CD4-positive, alpha-beta memory T cell (primary cell): ENCODE measurements at regions not wholly inside any gene's neighbourhood (a gene's known extent, or its start where the extent isn't known, plus 50 kb on each side); places are given as distances from the start of the nearest gene placed in this dataset.

Experiments
- CTCF ChIA-PET: fragments of 350-600 bp; sonication (Branson Sonifier 250); formaldehyde crosslinking; loops from one replicate; lab custom pipeline; 2021; ENCODE audit warnings: inconsistent platforms; ENCODE audit not compliant: partially characterized antibody; lab: Charles Lee
- POLR2A ChIA-PET: fragments of 350-600 bp; sonication (Branson Sonifier 250); formaldehyde crosslinking; loops from one replicate; lab custom pipeline; 2021; ENCODE audit not compliant: partially characterized antibody; lab: Charles Lee
- DNase-seq, 5 donors: peaks; one replicate each; pipeline versions ENCODE4 v3.0.0 to v3.0.0-alpha.2; 2020 to 2022; ENCODE audit warnings: mixed read lengths in 1 of 5
- H3K27ac ChIP-seq: one replicate; pipeline ENCODE4 v1.7.0; 2013; ENCODE audit warnings: low read depth, low read length
- H3K27me3 ChIP-seq: 2 replicates; pipeline ENCODE4 v1.7.0; 2013; ENCODE audit warnings: mild to moderate bottlenecking, low read length, moderate library complexity; ENCODE audit not compliant: insufficient read depth
- H3K36me3 ChIP-seq: 2 replicates; pipeline ENCODE4 v1.7.0; 2013; ENCODE audit warnings: mild to moderate bottlenecking, low read length, moderate library complexity; ENCODE audit not compliant: insufficient read depth
- H3K4me1 ChIP-seq: 2 replicates; pipeline ENCODE4 v1.7.0; 2013; ENCODE audit warnings: mild to moderate bottlenecking, low read length, moderate library complexity; ENCODE audit not compliant: insufficient read depth
- H3K4me3 ChIP-seq, 2 donors: one replicate each; pipeline ENCODE4 v1.7.0; 2013; ENCODE audit warnings: low read length in 2 of 2, mild to moderate bottlenecking in 1 of 2
- H3K9me3 ChIP-seq, 2 donors: one replicate each; pipeline ENCODE4 v1.7.0; 2013; ENCODE audit warnings: low read length in 2 of 2, control low read depth in 1 of 2; ENCODE audit not compliant: control insufficient read depth in 1 of 2
- H3K27ac Mint-ChIP-seq, 7 donors: one replicate each; pipeline ENCODE4 v1.8.0; 2020 to 2021; ENCODE audit warnings: mixed read lengths in 7 of 7, mild to moderate bottlenecking in 6 of 7, inconsistent platforms in 3 of 7, moderate library complexity in 3 of 7
- H3K27me3 Mint-ChIP-seq, 2 donors: one replicate each; pipeline ENCODE4 v1.8.0; 2020 to 2021; ENCODE audit warnings: mixed read lengths in 2 of 2
- H3K36me3 Mint-ChIP-seq, 2 donors: one replicate each; pipeline ENCODE4 v1.8.0; 2020 to 2021; ENCODE audit warnings: mixed read lengths in 2 of 2, inconsistent platforms in 1 of 2, mild to moderate bottlenecking in 1 of 2
- H3K4me1 Mint-ChIP-seq, 4 donors: one replicate each; pipeline ENCODE4 v1.8.0; 2020 to 2021; ENCODE audit warnings: mixed read lengths in 4 of 4, mild to moderate bottlenecking in 1 of 4
- H3K4me3 Mint-ChIP-seq, 8 donors: one replicate each; pipeline ENCODE4 v1.8.0; 2020 to 2021; ENCODE audit warnings: mixed read lengths in 8 of 8, mild to moderate bottlenecking in 7 of 8, moderate library complexity in 6 of 8, inconsistent platforms in 3 of 8
- H3K9me3 Mint-ChIP-seq, 8 donors: one replicate each; pipeline ENCODE4 v1.8.0; 2020 to 2021; ENCODE audit warnings: mixed read lengths in 8 of 8, mild to moderate bottlenecking in 5 of 8, inconsistent platforms in 3 of 8, moderate library complexity in 1 of 8
- intact Hi-C: fragments of 100-400 bp; cut with micrococcal nuclease; formaldehyde crosslinking; loops from one replicate; pipeline ENCODE4 v1.15.1; 2023

DNA sequence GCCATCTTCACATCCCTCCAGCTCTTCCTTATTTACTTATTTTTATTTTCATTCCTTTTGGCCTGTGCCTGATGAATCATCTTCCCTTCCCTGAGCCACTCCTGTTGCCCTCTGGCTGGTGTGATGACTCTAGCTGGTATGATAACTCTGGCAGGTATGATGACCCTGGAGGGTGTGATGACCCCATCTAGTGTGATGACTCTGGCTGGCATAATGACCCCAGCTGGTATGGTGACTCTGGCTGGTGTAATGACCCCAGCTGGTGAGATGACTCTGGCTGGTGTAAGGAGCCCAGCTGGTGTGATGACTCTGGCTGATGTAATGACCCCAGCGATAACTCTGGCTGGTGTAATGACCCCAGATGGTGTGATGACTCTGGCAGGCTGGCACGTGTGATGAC lies 426.8 kb downstream of the QKI start:
- Mint-ChIP-seq H3K4me1 (no peaks in the 10 kb centered on the region), H3K27me3 (peaks cover 0 to 2% of the 10 kb centered on the region in 2 donors), H3K36me3 (no peaks in the 10 kb centered on the region), H3K4me3 (no peak overlapping the region), H3K27ac (no peak overlapping the region), H3K9me3 (peaks cover 0 to 26% (median 10%) of the 10 kb centered on the region in 8 donors)
- Histone ChIP-seq H3K27me3 (no peaks in the 10 kb centered on the region), H3K4me1 (no peaks in the 10 kb centered on the region), H3K27ac (no peak overlapping the region), H3K9me3 (no peaks in the 10 kb centered on the region), H3K4me3 (no peak overlapping the region), H3K36me3 (no peaks in the 10 kb centered on the region)
- CTCF ChIA-PET, result no interaction called here
- intact Hi-C loops, result no loop called here
- POLR2A ChIA-PET, result no interaction called here
- DNase-seq, result no peak

DNA sequence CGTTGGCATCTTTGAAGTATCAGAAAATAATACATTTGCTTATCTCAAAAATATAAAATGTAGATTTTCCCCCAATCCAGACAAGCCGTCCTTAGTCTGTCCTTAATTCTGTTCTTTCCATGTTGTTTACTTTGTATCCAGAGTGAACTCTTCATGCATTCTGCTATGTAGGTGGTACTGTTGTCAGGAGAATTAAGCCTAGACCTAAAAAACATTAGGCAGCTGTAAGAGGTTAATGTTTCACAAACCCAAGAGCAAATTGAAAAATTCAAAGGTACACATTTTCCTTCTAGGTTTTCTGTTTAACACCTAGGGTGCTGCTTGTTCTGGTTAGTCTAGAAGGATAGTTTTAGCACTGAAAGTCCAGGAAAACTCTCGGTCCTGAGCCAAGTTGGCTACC lies 426.4 kb downstream of the QKI start:
- Mint-ChIP-seq H3K27me3 (peaks cover 0 to 2% of the 10 kb centered on the region in 2 donors), H3K27ac (no peak overlapping the region), H3K36me3 (no peaks in the 10 kb centered on the region), H3K4me3 (no peak overlapping the region), H3K9me3 (peaks cover 0 to 26% (median 10%) of the 10 kb centered on the region in 8 donors), H3K4me1 (no peaks in the 10 kb centered on the region)
- no peaks in the 10 kb centered on the region for H3K36me3 ChIP-seq
- DNase-seq, result no peak
- no peak overlapping the region for H3K4me3 ChIP-seq
- intact Hi-C loops, result no loop called here
- H3K9me3 ChIP-seq, result no peaks in the 10 kb centered on the region
- CTCF ChIA-PET, result no interaction called here
- H3K27me3 ChIP-seq, result no peaks in the 10 kb centered on the region
- H3K27ac ChIP-seq, result no peak overlapping the region
- H3K4me1 ChIP-seq, result no peaks in the 10 kb centered on the region
- POLR2A ChIA-PET, result no interaction called here

DNA sequence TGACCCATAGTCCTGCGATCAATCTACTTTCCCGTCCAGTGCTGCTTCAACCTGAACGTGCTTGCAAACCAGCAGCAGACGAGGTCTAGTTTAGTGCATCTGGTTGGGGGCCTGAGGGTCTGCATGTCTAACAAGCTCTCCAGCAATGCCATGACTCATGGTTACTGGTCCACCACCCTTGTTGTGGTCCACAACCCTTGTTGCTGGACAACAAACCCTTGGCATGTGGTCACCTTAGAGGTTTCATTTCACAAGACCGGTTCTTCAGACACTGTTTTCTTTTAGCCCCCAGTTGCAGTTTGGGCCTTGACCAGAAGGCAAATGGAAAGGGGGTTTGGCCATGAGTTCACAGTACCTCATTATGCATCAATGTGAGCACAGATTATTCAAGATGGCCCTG lies 424.8 kb downstream of the QKI start:
- no peak overlapping the region for H3K27ac ChIP-seq
- no peaks in the 10 kb centered on the region for H3K4me1 ChIP-seq
- H3K36me3 ChIP-seq, result no peaks in the 10 kb centered on the region
- no peak overlapping the region for H3K4me3 Mint-ChIP-seq
- DNase-seq, result no peak
- POLR2A ChIA-PET, result no interaction called here
- H3K27ac Mint-ChIP-seq, result no peak overlapping the region
- no peaks in the 10 kb centered on the region for H3K27me3 ChIP-seq
- CTCF ChIA-PET, result no interaction called here
- peaks cover 2 to 3% of the 10 kb centered on the region in 2 donors for H3K27me3 Mint-ChIP-seq
- H3K4me1 Mint-ChIP-seq, result no peaks in the 10 kb centered on the region
- no peak overlapping the region for H3K4me3 ChIP-seq
- H3K9me3 ChIP-seq, result no peaks in the 10 kb centered on the region
- H3K9me3 Mint-ChIP-seq, result peaks cover 0 to 26% (median 10%) of the 10 kb centered on the region in 8 donors
- H3K36me3 Mint-ChIP-seq, result no peaks in the 10 kb centered on the region
- intact Hi-C loops, result no loop called here

DNA sequence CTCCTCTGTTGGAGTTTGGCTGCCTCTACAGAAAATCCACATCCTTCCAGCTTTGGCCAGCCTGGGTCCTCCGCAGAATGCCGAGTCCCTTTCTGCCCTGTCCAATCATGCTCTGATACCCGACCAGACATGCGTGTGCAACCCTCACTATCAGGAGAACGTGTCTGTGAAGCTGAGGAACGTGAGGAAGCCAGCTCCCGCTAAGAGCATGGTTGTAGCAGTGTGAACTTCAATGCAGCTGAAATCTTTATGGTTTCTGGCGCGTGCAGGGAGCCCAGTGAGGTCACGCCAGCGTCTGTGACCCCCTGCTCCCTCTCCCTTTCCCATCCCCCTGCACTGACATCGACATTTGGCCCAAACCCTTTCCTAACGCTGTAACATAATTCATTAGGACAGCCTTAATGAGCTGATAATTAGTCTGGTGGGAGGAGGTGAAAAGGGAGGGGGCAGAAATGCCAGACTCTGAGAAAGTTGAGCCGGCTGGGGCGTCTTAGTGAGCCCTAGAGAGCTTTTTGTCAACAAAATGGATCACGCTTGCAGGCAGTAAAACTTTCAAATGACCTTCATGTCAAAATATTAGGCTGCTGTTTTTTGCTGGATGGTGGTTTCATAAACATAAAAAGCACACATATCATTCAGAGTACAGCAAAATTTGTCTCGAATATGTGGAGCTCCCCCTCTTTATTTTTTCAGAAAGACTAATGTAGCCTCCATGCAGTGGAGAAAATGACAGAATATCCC lies 423.3 kb downstream of the QKI start:
- intact Hi-C loops, result no loop called here
- Mint-ChIP-seq H3K4me1 (no peaks in the 10 kb centered on the region), H3K9me3 (peaks cover 0 to 22% (median 10%) of the 10 kb centered on the region in 8 donors), H3K36me3 (no peaks in the 10 kb centered on the region), H3K4me3 (no peak overlapping the region), H3K27me3 (peaks cover 2 to 3% of the 10 kb centered on the region in 2 donors), H3K27ac (no peak overlapping the region)
- ChIA-PET CTCF (no interaction called here), POLR2A (no interaction called here)
- Histone ChIP-seq H3K4me3 (no peak overlapping the region), H3K27me3 (no peaks in the 10 kb centered on the region), H3K9me3 (no peaks in the 10 kb centered on the region), H3K4me1 (no peaks in the 10 kb centered on the region), H3K36me3 (no peaks in the 10 kb centered on the region), H3K27ac (no peak overlapping the region)
- DNase-seq, result no peak

DNA sequence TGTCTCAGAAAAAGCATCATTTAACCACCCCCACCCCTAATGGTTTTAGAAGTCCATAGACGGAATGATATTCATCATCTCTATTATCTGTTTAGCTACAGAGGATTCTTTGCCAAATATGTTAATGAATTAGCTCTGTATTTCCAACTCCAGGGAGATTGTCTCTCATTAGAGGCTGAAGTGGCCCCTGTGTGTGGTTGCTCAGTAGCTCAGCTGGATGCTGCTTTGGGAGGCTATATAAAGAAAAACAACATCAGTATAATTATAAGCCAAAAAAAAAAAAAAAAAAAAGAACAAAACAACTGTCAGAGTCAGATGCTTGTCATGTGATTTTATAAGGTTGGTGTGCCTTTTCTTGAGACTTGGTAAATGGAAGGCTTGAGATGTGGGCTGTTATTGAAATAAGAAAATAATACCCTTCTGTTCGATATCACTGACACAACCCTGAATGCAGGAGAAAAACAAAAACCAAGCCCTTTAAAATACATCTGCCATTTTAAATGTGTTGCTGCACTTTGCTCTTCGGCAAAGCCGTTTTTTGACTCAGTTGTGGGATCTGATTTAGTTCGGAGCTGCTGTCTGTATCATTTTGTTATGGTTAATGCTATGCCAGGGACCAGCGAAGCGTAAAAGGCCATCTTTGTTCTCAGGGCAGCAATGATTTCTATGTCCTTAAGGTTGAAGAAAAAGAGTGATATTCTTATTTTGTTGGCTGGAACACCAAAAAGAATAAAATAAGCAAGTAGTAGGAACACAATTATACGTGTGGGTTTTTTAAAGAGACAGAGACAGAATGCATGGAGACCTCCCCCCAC lies 422.6 kb downstream of the QKI start:
- Histone ChIP-seq H3K27ac (no peak overlapping the region), H3K4me3 (no peak overlapping the region), H3K27me3 (no peaks in the 10 kb centered on the region), H3K4me1 (no peaks in the 10 kb centered on the region), H3K9me3 (no peaks in the 10 kb centered on the region), H3K36me3 (no peaks in the 10 kb centered on the region)
- ChIA-PET POLR2A (no interaction called here), CTCF (no interaction called here)
- Mint-ChIP-seq H3K27ac (no peak overlapping the region), H3K9me3 (peaks cover 0 to 15% (median 7%) of the 10 kb centered on the region in 8 donors), H3K4me3 (no peak overlapping the region), H3K4me1 (no peaks in the 10 kb centered on the region), H3K36me3 (no peaks in the 10 kb centered on the region), H3K27me3 (peaks cover 2 to 3% of the 10 kb centered on the region in 2 donors)
- intact Hi-C loops, result no loop called here
- DNase-seq, result no peak

DNA sequence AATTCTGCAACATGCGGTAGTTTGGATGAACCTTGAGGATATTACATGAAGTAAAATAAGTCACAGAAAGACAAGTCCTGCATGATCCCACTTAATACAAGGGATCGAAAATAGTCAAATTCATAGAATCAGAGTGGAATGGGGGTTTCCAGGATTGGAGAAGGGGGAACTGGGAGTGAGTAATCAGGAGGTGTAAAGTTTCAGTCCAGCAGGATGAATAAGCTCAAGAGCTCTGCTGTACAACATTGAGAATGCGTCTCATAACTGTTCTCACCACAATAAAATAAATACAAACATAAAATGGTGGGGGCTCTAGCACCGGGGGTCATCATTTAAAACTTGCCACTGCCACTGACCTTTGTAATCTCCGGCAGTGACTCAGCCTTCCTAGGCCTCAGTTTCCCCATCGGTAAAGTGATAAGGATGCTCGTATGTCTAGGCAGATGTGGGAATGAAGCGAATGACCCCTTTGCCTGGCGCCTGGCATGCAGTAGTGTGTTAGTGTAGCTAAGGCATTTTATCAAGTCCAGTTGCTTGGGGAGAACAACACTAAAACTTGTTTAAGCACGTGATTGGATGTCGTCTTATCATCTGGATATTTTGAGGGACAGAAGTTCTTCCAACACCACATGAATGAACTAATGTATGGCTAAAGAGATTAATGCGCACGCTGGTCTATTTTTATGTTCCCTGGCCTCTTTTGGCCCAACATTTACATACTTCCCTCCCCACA lies 421.1 kb downstream of the QKI start:
- Histone ChIP-seq H3K36me3 (no peaks in the 10 kb centered on the region), H3K9me3 (no peaks in the 10 kb centered on the region), H3K4me1 (no peaks in the 10 kb centered on the region), H3K27me3 (no peaks in the 10 kb centered on the region), H3K4me3 (no peak overlapping the region), H3K27ac (no peak overlapping the region)
- CTCF ChIA-PET, result no interaction called here
- POLR2A ChIA-PET, result no interaction called here
- H3K9me3 Mint-ChIP-seq, result peaks cover 0 to 4% (median 0%) of the 10 kb centered on the region in 8 donors
- DNase-seq, result no peak
- no peaks in the 10 kb centered on the region for H3K4me1 Mint-ChIP-seq
- intact Hi-C loops, result no loop called here
- H3K36me3 Mint-ChIP-seq, result no peaks in the 10 kb centered on the region
- H3K27me3 Mint-ChIP-seq, result peaks cover 2 to 3% of the 10 kb centered on the region in 2 donors
- no peak overlapping the region for H3K27ac Mint-ChIP-seq
- no peak overlapping the region for H3K4me3 Mint-ChIP-seq
